ENCODE measurements at regions not wholly inside any gene's neighbourhood (a gene's known extent, or its start where the extent isn't known, plus 50 kb on each side); places are given as distances from the start of the nearest gene placed in this dataset.
A peak's percentile ranks its signal among the peaks of the same experiment; 100 is the strongest.
"Not testable (repeated sequence)": the region's sequence is repeated elsewhere in the genome, so short reads cannot be mapped to it uniquely, and the experiment has no call there.

- not testable (repeated sequence) for H3K4me3 Mint-ChIP-seq; ATAC-seq (replicated peaks; ENCODE audit: extremely low read depth, poor library complexity, severe bottlenecking); H3K27ac Mint-ChIP-seq (ENCODE audit: low read depth); H3K36me3 Mint-ChIP-seq (ENCODE audit: insufficient read depth); DNase-seq (ENCODE audit: low spot score in 2 of 2); H3K9me3 Mint-ChIP-seq; H3K4me1 Mint-ChIP-seq
- H3K27me3 Mint-ChIP-seq: peaks cover 49% of the 10 kb centered on the region
These were observed 50.6 kb upstream of the ZNG1B start for GRCh38 chr2:113386780-113387433.

GRCh38 chr2:113379621-113380020 lies 57.9 kb upstream of the ZNG1B start:
- not testable (repeated sequence) for H3K9me3 Mint-ChIP-seq; H3K4me1 Mint-ChIP-seq; H3K36me3 Mint-ChIP-seq (ENCODE audit: insufficient read depth); DNase-seq (ENCODE audit: low spot score in 2 of 2); H3K4me3 Mint-ChIP-seq; ATAC-seq (replicated peaks; ENCODE audit: extremely low read depth, poor library complexity, severe bottlenecking); H3K27ac Mint-ChIP-seq (ENCODE audit: low read depth)
- peaks cover 31% of the 10 kb centered on the region for H3K27me3 Mint-ChIP-seq

GRCh38 chr2:113376913-113377445 lies 60.5 kb upstream of the ZNG1B start:
- ATAC-seq (replicated peaks; ENCODE audit: extremely low read depth, poor library complexity, severe bottlenecking) (no peak), DNase-seq (ENCODE audit: low spot score in 2 of 2) (no peak)
- Mint-ChIP-seq H3K9me3 (no peaks in the 10 kb centered on the region), H3K4me3 (no peak overlapping the region), H3K27ac (ENCODE audit: low read depth) (peak overlapping the region; percentile 1), H3K4me1 (no peaks in the 10 kb centered on the region), H3K27me3 (peaks cover 22% of the 10 kb centered on the region), H3K36me3 (ENCODE audit: insufficient read depth) (peaks cover 2% of the 10 kb centered on the region)

- Mint-ChIP-seq H3K4me1 (no peaks in the 10 kb centered on the region), H3K9me3 (no peaks in the 10 kb centered on the region), H3K36me3 (ENCODE audit: insufficient read depth) (peaks cover 2% of the 10 kb centered on the region), H3K27ac (ENCODE audit: low read depth) (no peak overlapping the region), H3K27me3 (peaks cover 16% of the 10 kb centered on the region), H3K4me3 (no peak overlapping the region)
- DNase-seq (ENCODE audit: low spot score in 2 of 2): no peak
- ATAC-seq (replicated peaks; ENCODE audit: extremely low read depth, poor library complexity, severe bottlenecking): no peak
These were observed 61.1 kb upstream of the ZNG1B start for GRCh38 chr2:113376253-113376912.

- H3K4me1 Mint-ChIP-seq; ATAC-seq (replicated peaks; ENCODE audit: extremely low read depth, poor library complexity, severe bottlenecking); H3K27ac Mint-ChIP-seq (ENCODE audit: low read depth); H3K36me3 Mint-ChIP-seq (ENCODE audit: insufficient read depth); H3K27me3 Mint-ChIP-seq; H3K4me3 Mint-ChIP-seq; H3K9me3 Mint-ChIP-seq; DNase-seq (ENCODE audit: low spot score in 2 of 2): not testable (repeated sequence)
These were observed 62.6 kb upstream of the ZNG1B start for GRCh38 chr2:113374857-113375256.

- H3K4me1 Mint-ChIP-seq; H3K27me3 Mint-ChIP-seq; DNase-seq (ENCODE audit: low spot score in 2 of 2); H3K36me3 Mint-ChIP-seq (ENCODE audit: insufficient read depth); ATAC-seq (replicated peaks; ENCODE audit: extremely low read depth, poor library complexity, severe bottlenecking); H3K4me3 Mint-ChIP-seq; H3K9me3 Mint-ChIP-seq: not testable (repeated sequence)
- H3K27ac Mint-ChIP-seq (ENCODE audit: low read depth): peak overlapping the region; percentile 68
These were observed 65.1 kb upstream of the ZNG1B start for GRCh38 chr2:113372258-113372834.

- peaks cover 6% of the 10 kb centered on the region for H3K4me1 Mint-ChIP-seq
These were observed 66.9 kb upstream of the ZNG1B start for GRCh38 chr2:113370478-113371091.

GRCh38 chr2:113370030-113370429 lies 67.5 kb upstream of the ZNG1B start:
- no peak for DNase-seq (ENCODE audit: low spot score in 2 of 2)
- H3K9me3 Mint-ChIP-seq: no peaks in the 10 kb centered on the region
- no peak overlapping the region for H3K4me3 Mint-ChIP-seq
- no peak for ATAC-seq (replicated peaks; ENCODE audit: extremely low read depth, poor library complexity, severe bottlenecking)
- peaks cover 2% of the 10 kb centered on the region for H3K36me3 Mint-ChIP-seq (ENCODE audit: insufficient read depth)
- peaks cover 6% of the 10 kb centered on the region for H3K4me1 Mint-ChIP-seq
- H3K27ac Mint-ChIP-seq (ENCODE audit: low read depth): no peak overlapping the region
- H3K27me3 Mint-ChIP-seq: no peaks in the 10 kb centered on the region

More at GRCh38 chr2:113370478-113371091, 66.9 kb upstream of the ZNG1B start:
- no peaks in the 10 kb centered on the region for H3K9me3 Mint-ChIP-seq
- H3K4me3 Mint-ChIP-seq: no peak overlapping the region
- peak; percentile 80 for ATAC-seq (replicated peaks; ENCODE audit: extremely low read depth, poor library complexity, severe bottlenecking)
- no peaks in the 10 kb centered on the region for H3K27me3 Mint-ChIP-seq
- DNase-seq (ENCODE audit: low spot score in 2 of 2): peak; percentile 29 to 55
- H3K36me3 Mint-ChIP-seq (ENCODE audit: insufficient read depth): peaks cover 2% of the 10 kb centered on the region
- H3K27ac Mint-ChIP-seq (ENCODE audit: low read depth): no peak overlapping the region

- H3K36me3 Mint-ChIP-seq (ENCODE audit: insufficient read depth); ATAC-seq (replicated peaks; ENCODE audit: extremely low read depth, poor library complexity, severe bottlenecking); H3K27ac Mint-ChIP-seq (ENCODE audit: low read depth); H3K4me1 Mint-ChIP-seq; H3K4me3 Mint-ChIP-seq; H3K27me3 Mint-ChIP-seq; DNase-seq (ENCODE audit: low spot score in 2 of 2); H3K9me3 Mint-ChIP-seq: not testable (repeated sequence)
These were observed 68.9 kb upstream of the ZNG1B start for GRCh38 chr2:113368581-113368980.

GRCh38 chr2:113366821-113367220 lies 70.7 kb upstream of the ZNG1B start:
- not testable (repeated sequence) for H3K36me3 Mint-ChIP-seq (ENCODE audit: insufficient read depth); H3K9me3 Mint-ChIP-seq; H3K4me1 Mint-ChIP-seq; DNase-seq (ENCODE audit: low spot score in 2 of 2); H3K4me3 Mint-ChIP-seq; H3K27me3 Mint-ChIP-seq; ATAC-seq (replicated peaks; ENCODE audit: extremely low read depth, poor library complexity, severe bottlenecking); H3K27ac Mint-ChIP-seq (ENCODE audit: low read depth)

- not testable (repeated sequence) for H3K27me3 Mint-ChIP-seq; DNase-seq (ENCODE audit: low spot score in 2 of 2); H3K36me3 Mint-ChIP-seq (ENCODE audit: insufficient read depth); H3K9me3 Mint-ChIP-seq; H3K4me1 Mint-ChIP-seq; H3K27ac Mint-ChIP-seq (ENCODE audit: low read depth); ATAC-seq (replicated peaks; ENCODE audit: extremely low read depth, poor library complexity, severe bottlenecking); H3K4me3 Mint-ChIP-seq
These were observed 71.7 kb upstream of the ZNG1B start for GRCh38 chr2:113365791-113366190.

GRCh38 chr2:113365290-113365689 lies 72.2 kb upstream of the ZNG1B start:
- not testable (repeated sequence) for H3K36me3 Mint-ChIP-seq (ENCODE audit: insufficient read depth); DNase-seq (ENCODE audit: low spot score in 2 of 2); H3K27me3 Mint-ChIP-seq; ATAC-seq (replicated peaks; ENCODE audit: extremely low read depth, poor library complexity, severe bottlenecking); H3K27ac Mint-ChIP-seq (ENCODE audit: low read depth); H3K9me3 Mint-ChIP-seq; H3K4me1 Mint-ChIP-seq; H3K4me3 Mint-ChIP-seq
